IPS DF 19.7 (cell line): ENCODE measurements at regions not wholly inside any gene's neighbourhood (a gene's known extent, or its start where the extent isn't known, plus 50 kb on each side); places are given as distances from the start of the nearest gene placed in this dataset.

Source experiments
- DNase-seq: peaks from one replicate; pipeline ENCODE4 v3.0.0-alpha.2; 2013; ENCODE audit warnings: low read depth, low spot score

DNA sequence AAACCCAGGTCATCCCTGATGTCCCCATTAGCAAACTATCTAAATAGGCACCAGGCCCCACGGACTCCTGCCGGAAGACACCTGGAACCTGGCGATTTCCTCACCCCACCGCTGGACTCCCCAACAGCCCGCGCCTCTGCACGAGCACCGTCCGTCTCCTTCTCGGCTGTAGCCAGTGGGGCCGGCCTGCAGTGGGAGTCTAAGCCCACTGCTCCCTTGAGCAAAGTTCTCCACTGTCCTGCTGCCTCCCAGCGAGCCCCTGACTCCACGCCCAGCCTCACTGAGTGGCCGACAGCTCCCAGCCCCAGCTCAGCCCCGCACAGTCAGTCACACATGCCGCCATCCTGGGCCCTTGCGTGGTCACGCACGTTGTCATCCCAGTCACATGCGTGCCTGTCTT lies 211.3 kb upstream of the PPP2R2D start:
- no peak for DNase-seq

DNA sequence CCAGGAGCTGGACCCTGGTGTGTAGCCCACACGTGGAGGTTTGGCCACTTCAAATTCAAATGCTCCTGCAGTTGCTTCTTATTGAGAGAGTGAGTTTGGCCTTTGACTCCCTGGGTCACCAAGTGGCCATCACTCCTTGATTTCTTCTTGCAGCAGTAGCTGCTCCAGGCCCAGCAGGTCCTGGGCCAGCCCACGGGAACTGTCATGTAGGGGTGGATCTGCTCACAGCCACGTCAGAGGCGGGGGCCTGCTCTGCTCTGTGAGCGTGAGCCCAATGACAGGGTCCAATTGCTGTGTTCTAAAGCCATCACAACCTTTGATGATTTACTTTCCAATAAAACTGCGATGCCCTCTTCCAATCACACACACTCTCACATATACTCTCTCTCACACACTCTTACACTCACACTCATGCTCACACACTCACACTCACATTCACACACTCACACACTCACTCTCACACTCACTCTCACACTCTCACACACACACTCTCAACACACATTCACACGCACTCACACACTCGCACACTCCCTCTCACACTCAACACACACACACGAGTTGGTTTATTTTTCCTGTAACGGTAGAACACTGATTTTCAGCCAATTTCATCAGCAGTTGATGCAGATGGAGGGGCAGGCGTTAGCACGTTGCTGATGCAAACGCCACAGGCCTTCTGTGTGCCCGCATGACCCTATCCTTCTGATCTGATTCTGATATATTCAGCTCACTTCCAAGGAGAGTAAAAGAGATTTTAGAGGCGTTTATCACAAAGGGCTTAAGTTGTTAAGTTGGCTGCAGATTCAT lies 210.7 kb upstream of the PPP2R2D start:
- no peak for DNase-seq

DNA sequence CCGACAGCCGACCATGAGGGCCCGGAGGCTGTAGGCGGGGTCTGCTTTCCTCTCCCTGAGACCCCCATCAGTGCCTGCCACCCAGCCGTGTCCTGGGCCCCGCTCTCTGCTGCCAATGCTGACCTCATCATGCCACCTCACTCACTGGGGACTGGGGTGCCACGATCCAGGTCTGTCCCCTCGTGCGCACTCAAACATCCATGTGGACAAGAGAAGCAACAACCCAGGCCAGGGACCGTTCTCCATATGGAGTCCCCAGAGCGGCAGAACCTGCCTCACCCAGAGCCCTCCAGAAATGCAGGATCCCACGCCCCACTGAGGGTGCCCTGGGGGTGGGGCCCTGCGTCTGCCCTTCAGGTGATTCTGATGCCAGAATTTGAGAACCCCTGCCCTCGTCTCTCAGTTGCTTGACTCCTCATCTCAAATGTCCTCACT lies 210.0 kb upstream of the PPP2R2D start:
- no peak for DNase-seq

DNA sequence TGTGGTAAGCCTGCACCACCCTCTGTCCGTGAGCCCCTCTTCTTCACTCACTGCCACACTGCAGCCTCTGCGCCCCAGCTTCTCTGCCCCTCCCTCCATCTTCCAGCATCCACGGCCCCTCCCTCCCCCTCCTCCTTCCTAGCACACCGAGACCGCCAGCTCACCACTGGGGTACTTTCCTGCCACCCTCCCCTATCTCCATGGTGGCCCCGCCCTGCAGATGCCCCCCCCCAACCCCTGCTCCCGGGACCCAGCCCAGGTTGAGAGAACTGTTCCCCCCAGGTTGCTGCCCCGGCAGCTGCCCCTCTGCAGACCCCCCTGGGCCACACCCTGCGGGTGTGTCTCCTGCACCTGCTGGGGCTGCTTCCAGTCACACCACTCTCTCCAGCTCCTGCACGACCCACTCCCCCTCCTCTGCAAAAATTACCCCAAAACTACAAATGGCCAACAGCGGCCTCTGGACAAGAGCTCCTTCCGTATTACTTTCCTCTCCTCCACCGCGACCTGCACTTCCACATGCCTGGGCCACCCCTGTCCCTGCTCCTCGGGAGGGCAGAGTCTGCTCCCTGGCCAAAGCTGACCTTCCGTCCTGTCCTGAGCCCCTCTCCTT lies 209.2 kb upstream of the PPP2R2D start:
- no peak for DNase-seq

DNA sequence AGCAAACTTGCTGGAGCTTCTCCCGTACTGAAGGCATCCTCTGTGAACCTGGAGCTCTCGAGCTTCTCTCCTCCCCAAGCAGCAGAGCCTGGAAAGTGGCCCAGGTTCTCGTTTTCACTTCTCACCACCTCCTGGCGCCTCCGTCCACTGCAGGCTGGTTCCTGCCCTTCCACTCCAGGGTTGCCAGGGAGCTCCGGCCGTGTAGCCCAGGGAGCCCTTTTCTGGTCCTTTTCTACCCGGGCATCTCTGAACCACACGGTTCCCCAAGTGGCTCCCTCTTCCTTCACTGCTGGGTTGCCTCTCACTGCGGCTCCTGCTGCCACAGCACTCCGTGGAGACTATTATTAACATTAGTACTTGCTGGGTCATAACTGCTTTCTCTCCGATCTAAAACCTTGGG lies 208.6 kb upstream of the PPP2R2D start:
- no peak for DNase-seq

DNA sequence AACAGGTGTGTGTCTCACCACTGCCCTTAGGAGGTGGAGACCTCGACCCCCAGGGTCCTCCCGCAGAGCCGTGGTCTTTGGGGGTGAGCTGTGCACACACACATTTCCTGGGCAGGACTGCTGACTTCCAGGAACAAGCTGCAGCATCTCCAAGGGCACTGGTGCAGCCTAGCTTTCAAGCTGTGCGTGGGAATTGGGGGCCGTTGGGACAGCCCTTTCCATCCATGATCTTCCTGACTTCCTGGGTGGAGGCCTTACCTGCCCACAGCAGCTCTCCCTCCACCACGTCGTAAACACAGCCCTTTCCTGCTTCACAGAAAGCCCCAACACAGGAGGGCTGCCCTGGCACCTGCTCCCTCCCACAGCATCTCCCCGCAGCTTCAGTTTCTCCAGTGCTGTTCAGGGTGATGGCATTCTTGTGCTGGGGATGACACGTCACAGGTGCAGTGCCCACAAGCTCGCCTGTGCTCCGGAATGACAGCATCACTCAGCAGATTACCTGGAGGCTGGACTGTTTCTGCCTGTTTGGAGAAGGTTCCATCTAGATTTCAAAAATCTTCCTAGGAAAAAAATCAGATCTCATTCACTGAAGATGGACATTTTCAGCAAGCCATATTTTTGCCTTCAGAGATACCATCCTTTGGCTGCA lies 208.0 kb upstream of the PPP2R2D start:
- no peak for DNase-seq

DNA sequence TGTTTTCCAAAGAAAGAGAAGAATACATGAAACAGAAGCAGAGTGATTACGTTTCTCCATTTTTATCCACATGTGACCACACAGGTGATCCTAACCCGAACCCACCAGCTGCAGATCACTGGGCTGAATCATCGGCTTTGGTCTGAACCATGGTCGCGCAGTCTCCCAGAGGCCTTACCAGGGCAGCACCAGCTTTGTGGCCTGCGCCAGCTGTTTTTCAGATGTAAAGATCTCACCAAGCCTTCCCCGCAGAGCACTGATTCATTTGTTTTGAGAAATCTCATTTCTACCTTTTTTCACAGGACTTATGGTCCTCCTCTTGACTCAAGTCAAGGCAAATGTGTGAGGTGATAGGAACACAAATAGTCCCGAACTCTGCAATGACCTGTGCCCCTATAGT lies 207.0 kb upstream of the PPP2R2D start:
- no peak for DNase-seq

DNA sequence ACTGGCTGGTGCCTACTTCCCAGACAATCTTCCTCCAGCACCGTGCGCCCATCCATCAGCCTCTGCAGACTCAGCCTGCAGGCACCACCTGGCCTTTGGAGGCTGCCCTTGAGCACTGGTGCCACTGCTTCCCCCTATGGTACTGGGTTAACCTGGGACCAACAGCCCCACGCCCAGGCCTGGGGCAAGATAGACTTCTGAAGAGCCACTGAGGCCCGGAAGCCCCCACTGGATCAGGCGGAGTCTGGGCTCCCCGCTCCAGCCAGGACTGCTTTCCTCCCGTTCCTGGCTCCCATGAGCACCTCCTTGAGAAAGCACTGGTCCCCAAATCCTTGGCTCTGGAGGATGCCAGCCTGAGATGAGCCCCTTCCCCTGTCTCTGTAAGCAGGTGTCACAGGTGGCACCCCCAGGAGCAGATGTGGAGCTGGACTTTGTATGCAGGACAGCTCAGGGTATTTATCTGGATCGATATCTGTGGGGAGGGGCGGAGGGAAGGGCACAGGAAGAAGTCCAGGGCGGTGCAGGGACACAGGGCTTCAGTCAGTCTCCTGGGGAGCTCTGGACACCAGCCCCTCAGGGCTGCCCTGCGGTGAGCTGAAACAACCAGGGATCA lies 206.5 kb upstream of the PPP2R2D start:
- DNase-seq, result no peak

DNA sequence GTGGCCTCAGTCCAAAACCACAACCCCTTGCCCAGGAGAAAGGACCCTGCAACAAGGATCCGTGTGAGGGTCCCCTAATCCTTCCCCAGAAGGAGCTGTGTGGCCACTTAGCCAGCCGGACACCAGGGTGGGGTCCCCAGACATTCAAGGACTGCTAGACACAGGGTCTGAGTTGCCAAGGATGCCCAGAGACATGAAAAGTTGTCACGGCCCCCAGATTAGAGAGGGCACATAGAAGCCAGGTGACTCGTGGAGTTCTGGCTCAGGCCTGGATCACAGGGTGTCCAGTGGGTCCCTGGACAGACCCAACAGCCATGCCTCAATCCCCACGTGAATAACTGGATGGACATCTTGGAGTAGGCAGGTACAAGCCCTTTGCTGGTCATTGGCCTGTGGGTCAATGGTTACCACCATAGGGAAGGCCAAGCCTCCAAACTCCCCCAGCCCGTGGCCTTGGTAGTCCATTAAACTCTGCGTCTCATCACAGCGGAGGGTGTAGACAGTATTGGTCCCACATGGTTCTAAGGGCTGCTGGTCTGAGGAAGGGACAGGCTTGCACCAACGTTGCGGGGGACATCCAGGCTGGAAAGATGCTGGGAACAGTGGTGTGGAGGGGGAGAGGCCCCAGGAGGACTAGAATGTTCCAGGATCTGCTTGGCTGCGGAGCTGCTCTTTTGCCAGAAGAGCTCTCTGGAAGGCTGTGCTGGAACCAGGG lies 205.9 kb upstream of the PPP2R2D start:
- DNase-seq, result no peak

DNA sequence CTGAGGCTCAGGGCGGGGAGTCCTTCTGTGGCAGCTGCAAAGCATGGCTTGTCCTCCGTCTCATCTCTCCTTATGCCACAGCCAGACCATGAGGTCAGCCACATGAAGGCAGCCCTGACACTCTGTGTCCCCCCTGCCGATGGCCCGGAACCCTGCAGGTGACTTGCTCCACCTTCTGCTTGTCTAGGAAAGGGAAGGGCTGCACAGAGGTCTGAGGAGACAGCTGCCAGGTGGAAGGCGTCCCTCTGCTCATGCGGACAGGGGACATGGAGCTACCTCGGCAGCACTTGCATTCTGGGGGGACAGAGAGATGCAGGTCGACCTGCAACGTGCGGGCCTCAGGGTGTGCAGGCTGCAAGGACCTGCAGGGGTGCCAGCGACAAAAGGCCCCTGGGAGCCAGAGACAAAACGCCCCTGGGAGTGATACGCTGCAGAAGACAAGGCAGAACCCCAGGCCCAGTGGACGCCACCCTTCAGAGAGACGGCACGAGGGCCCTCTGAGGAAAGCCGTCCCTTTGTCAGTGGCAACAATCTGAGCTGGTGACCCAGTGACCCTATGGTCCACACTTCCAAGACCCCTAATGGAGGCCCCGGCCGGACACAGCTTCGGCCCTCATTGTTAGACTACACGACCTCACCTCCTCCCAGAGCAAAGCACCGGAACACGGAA lies 205.2 kb upstream of the PPP2R2D start:
- DNase-seq, result no peak

DNA sequence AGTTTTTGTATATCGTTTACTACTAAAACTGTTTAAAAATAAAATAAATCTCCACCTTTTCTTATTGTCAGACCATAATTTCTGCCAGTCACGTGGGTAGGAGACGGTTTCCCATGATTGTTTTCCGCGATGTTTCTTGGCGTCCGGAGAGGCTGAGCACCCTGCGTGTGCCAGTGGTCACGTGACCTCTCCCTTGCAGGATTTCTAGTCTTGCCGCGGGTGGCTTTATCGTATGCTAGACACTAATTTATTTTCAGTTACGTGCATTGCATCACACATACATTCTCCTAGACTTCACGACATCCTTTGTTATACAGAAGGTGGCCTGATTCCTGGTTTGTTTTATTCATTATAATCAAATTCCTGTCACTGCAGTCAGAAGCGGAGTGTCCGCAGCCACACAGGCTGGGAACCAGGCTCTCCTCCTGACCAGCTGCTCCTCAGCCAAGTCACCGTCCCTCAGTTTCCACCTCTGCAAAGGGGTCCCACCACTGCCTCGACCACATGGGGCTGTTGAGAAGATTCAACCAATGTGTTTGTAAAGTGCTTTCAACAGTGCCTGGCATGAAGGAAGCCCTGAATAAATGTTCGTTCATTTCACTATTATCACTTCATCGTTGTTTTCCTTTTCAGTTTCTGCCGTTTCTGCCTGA lies 203.2 kb upstream of the PPP2R2D start:
- DNase-seq, result no peak

DNA sequence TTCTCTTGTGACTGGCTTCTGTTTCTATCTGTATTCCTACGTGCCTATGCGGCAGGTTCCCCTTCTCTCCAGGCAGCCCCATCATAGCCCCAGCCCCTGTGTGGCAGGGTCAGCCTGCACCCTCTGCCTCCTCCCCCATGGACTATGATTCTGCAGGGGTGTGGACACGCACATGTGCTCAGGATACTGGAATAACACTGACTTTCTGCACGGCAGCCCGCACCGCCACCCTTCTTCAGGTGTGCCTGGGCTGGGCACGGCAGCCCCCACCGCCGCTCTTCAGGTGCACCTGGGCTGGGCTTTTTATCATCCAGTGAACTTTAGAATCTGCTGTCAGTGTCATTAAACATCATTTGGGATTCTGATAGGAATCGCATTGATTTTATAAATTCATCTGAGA lies 202.6 kb upstream of the PPP2R2D start:
- no peak for DNase-seq

DNA sequence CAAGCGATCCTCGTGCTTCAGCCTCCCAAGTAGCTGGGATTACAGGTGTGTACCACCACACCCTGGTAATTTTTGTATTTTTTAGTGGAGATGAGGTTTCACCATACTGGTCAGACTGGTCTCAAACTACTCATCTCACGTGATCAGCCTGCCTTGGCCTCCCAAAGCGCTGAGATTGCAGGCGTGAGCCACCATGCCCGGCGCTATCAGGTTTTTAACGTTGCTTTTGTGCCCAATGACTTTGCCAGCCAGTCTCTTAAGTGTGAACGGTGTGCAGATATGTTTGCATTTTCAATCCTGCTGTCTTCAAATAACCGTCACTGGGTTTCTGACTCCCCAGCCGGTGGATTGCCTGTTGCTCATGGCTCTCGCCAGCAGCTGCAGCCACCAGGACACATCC lies 201.8 kb upstream of the PPP2R2D start:
- DNase-seq, result no peak

DNA sequence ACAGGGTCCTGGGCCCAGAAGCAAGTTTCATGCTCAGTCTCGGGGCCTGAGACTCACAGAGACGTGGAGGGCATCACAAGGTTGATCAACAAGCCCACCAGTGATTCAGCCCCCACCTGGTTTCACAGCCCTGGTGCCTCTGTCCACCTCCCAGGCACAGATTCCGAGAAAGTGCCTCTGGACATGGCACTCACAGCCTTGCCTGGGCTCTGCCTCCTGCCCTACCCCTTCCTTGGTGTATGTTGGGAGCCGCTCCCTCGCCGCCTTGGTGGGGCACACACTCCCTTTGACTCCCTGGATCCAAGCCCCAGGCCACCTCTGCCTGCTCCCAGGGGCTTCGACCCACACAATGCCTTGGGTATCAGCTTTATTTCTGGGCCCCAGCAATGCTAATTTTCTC lies 200.8 kb upstream of the PPP2R2D start:
- DNase-seq, result no peak

DNA sequence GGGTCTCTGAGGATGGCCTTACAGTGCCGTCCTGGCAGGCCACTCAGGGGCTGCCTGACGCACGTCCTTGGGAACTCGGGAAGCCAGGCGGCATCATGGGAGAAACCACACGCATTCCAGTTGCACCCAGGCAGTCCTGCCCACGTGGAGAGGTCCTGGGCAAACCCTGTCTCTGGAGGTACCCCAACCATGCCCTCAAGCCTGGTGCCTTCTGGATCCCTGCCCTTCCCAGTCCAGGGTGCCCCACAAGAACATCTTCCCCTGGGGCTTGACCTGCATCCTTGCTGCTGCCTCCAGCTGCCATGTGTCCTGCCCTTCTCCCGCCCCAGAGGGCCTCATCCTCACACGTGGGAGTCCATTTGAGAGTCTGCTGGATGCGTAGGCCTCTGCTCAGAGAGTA lies 200.3 kb upstream of the PPP2R2D start:
- no peak for DNase-seq

DNA sequence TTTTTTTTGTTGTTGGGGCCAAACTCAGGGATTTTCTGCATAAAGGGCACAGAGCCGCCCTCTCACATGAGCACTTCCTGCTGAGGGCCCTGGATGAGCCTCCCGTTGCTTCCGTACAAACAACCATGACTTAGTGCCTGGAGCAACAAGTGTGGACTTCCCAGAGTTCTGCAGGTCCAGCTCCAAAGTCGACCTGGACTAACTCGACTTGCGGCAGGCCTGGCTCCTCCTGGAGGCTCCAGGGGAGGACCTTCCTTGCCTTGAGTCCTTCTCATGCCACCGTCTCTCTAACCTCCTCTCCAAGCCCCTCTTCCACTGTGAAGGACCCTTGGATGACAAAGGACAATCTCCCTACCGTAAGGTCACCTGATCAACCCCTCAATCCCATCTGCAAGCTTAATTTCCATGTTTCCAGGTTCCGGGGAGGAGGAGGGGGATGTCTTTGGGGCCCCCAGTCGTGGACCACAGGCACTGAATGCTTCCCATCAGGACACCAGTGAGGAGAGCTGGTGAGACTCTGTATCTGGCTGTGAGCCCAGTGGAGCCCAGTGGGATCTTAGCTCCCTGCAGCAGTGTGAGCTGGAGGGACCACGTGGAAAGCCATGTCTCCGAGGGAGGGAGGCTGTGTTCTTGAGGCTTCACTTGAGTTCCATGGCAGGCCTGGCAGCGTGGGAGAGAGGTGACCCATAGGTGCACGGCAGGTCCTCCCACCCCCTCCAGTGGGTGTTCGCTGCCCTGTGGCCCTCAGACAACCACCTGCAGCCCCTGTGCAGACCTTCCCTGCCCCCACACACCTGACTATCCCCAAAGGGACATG lies 199.5 kb upstream of the PPP2R2D start:
- no peak for DNase-seq

DNA sequence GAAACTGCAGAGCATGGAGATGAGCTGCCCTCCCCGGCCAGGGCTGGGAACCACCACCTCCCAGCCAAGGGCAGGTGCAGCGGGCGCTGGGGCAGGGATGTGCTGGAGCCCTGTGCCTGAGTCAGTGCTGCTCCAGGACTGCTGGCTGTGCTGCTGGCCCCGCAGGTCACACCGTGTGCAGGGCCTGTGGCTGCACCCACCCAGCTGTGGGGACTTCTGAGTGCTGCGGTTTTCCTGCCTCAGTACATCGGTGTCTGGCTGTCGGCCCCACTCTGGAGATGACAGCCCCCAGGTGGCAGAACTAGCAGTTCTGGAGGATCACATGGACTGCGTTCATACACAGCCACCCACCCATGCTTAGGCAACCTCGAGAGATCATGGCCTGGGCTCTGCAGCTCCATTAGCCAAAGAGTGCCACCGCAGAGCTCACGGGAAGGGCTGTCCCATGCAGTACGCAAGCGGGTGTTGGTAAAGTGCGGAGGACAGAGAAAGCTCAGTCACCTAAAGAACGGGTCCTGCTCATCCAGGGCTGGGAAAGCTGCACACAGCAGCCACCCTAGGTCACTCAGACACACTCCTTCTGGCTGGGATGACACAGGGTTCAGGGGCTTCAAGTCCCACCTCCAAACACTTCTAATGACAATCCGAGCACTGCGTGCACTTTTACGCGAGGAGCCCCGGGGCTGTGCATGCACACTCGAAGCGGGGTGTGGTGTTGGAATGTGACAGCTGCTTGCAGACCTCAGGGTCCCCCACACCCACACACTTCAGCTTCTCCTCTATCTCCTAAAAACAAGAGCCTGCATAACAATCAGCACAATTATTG lies 198.1 kb upstream of the PPP2R2D start:
- DNase-seq, result no peak

DNA sequence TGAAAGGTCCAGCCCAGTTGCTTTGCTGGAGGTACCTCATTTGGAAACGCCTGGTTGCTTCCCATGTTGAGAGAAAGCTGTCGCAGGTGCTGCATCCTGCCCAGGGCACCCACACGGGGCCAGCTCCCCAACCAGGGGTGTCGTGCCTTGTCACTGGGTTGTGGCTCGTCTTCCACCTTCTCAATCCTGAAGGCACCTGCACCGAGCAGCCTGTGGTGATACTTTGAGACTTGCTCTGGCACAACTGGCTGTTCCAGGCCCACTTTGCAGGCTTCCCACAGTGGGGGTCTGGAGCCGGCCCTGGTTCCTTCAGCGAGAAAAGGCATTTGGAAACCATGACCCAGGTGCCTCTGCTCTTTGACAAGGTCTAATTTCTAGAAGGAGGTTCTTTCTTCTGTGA lies 197.3 kb upstream of the PPP2R2D start:
- no peak for DNase-seq

DNA sequence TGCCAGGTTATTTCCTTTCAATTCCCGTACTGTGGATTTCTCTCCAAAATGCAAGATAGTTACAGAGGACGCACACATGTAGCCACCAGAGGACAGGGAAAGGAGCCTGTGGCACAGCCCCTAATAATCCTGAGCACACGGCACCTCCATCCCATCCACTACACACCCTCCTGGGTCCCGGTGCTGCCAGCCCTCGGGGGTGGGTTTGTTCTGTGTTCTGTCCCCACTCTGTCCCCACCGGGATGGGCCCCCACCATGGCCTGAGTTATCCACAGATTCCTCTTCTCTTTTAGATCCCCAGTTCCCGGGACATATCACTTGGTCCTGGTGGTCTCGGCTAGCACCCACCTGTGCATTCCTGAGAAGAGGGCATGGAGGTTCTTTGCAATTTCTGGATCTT lies 196.9 kb upstream of the PPP2R2D start:
- DNase-seq, result no peak
